Lower leg skin (tissue), 3 donors: ENCODE measurements at regions not wholly inside any gene's neighbourhood (a gene's known extent, or its start where the extent isn't known, plus 50 kb on each side); places are given as distances from the start of the nearest gene placed in this dataset.

Source experiments
- POLR2A ChIP-seq, 2 donors: fragments of 450-650 bp; IDR thresholded peaks; one replicate each; pipeline ENCODE4 v1.6.1; 2016 to 2017; ENCODE audit warnings: antibody characterized with exemption in 2 of 2, mild to moderate bottlenecking in 1 of 2, moderate library complexity in 1 of 2
- TF ChIP-seq, protein P1 (sequence below), 3 donors: fragments of 450-650 bp; IDR thresholded peaks; one replicate each; pipeline ENCODE4 v1.5.1; 2016; ENCODE audit warnings: antibody characterized with exemption in 3 of 3, mild to moderate bottlenecking in 3 of 3, moderate library complexity in 2 of 3

DNA sequence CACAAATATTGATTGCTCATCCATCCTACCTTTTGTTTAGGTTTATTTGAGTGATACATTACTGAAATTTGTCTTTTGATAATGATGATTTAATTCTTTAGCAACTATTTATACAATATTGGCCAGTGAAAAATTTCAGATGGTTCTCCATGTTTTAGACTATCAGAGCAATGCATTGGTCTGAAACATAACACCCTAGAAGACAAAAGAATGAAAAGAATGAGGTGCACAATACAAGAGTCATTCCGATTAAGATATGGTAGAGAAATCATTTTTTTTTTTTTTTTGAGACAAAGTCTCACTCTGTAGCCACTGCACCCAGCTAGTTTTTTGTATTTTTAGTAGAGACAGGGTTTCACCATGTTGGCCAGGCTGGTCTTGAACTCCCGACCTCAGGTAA is 197.4 kb upstream of the FAM98A start:
- TF ChIP-seq, protein P1, sequence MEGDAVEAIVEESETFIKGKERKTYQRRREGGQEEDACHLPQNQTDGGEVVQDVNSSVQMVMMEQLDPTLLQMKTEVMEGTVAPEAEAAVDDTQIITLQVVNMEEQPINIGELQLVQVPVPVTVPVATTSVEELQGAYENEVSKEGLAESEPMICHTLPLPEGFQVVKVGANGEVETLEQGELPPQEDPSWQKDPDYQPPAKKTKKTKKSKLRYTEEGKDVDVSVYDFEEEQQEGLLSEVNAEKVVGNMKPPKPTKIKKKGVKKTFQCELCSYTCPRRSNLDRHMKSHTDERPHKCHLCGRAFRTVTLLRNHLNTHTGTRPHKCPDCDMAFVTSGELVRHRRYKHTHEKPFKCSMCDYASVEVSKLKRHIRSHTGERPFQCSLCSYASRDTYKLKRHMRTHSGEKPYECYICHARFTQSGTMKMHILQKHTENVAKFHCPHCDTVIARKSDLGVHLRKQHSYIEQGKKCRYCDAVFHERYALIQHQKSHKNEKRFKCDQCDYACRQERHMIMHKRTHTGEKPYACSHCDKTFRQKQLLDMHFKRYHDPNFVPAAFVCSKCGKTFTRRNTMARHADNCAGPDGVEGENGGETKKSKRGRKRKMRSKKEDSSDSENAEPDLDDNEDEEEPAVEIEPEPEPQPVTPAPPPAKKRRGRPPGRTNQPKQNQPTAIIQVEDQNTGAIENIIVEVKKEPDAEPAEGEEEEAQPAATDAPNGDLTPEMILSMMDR (IDR thresholded peaks at IDR 0.05), result no peak
- TF ChIP-seq POLR2A (IDR thresholded peaks at IDR 0.05), result no peak
